ENCODE measurements at regions not wholly inside any gene's neighbourhood (a gene's known extent, or its start where the extent isn't known, plus 50 kb on each side); places are given as distances from the start of the nearest gene placed in this dataset.
"Not testable (repeated sequence)": the region's sequence is repeated elsewhere in the genome, so short reads cannot be mapped to it uniquely, and the experiment has no call there.

GRCh38 chr22:41023299-41023623 lies 69.1 kb upstream of the EP300 start:
- H3K4me3 ChIP-seq (ENCODE audit: low read length) = no peak overlapping the region
- TF ChIP-seq CTCF (IDR thresholded peaks at IDR 0.05; ENCODE audit: insufficient read depth, low read depth, low read length, missing control alignments) = no peak
- no peak for DNase-seq (ENCODE audit: low read depth)

- DNase-seq (ENCODE audit: low read depth) = peak; percentile 87
- H3K4me3 ChIP-seq (ENCODE audit: low read length) = no peak overlapping the region
- TF ChIP-seq CTCF (IDR thresholded peaks at IDR 0.05; ENCODE audit: insufficient read depth, low read depth, low read length, missing control alignments) = no peak
These were observed 63.6 kb upstream of the EP300 start for GRCh38 chr22:41028841-41029240.

GRCh38 chr22:41030891-41031290 lies 61.5 kb upstream of the EP300 start:
- no peak for DNase-seq (ENCODE audit: low read depth)
- TF ChIP-seq CTCF (IDR thresholded peaks at IDR 0.05; ENCODE audit: insufficient read depth, low read depth, low read length, missing control alignments) = no peak
- H3K4me3 ChIP-seq (ENCODE audit: low read length) = no peak overlapping the region

- H3K4me3 ChIP-seq (ENCODE audit: low read length) = no peak overlapping the region
- no peak for DNase-seq (ENCODE audit: low read depth)
- no peak for TF ChIP-seq CTCF (IDR thresholded peaks at IDR 0.05; ENCODE audit: insufficient read depth, low read depth, low read length, missing control alignments)
These were observed 57.7 kb upstream of the EP300 start for GRCh38 chr22:41034706-41035105.

GRCh38 chr22:41036924-41037323 lies 55.5 kb upstream of the EP300 start:
- no peak for TF ChIP-seq CTCF (IDR thresholded peaks at IDR 0.05; ENCODE audit: insufficient read depth, low read depth, low read length, missing control alignments)
- DNase-seq (ENCODE audit: low read depth) = no peak
- H3K4me3 ChIP-seq (ENCODE audit: low read length) = no peak overlapping the region

- TF ChIP-seq CTCF (IDR thresholded peaks at IDR 0.05; ENCODE audit: insufficient read depth, low read depth, low read length, missing control alignments) = no peak
- no peak for DNase-seq (ENCODE audit: low read depth)
- no peak overlapping the region for H3K4me3 ChIP-seq (ENCODE audit: low read length)
These were observed 53.7 kb upstream of the EP300 start for GRCh38 chr22:41038732-41039131.

GRCh38 chr22:41039641-41040040 lies 52.8 kb upstream of the EP300 start:
- DNase-seq (ENCODE audit: low read depth); H3K4me3 ChIP-seq (ENCODE audit: low read length): not testable (repeated sequence)

- no peak for DNase-seq (ENCODE audit: low read depth)
These were observed 51.9 kb upstream of the EP300 start for GRCh38 chr22:41040483-41040882.

More at GRCh38 chr22:41040483-41040882, 51.9 kb upstream of the EP300 start:
- no peak overlapping the region for H3K4me3 ChIP-seq (ENCODE audit: low read length)
- TF ChIP-seq CTCF (IDR thresholded peaks at IDR 0.05; ENCODE audit: insufficient read depth, low read depth, low read length, missing control alignments) = no peak
